Omental fat pad (tissue), 3 donors: ENCODE measurements at regions not wholly inside any gene's neighbourhood (a gene's known extent, or its start where the extent isn't known, plus 50 kb on each side); places are given as distances from the start of the nearest gene placed in this dataset.

Experiments
- ATAC-seq: fragments of 150-250 bp; one replicate; pipeline ENCODE4 v1.9.1; 2016; ENCODE audit warnings: mild to moderate bottlenecking, moderate library complexity; ENCODE audit not compliant: low FRiP score
- DNase-seq: peaks from one replicate; pipeline ENCODE4 v3.0.0-alpha.2; 2019; ENCODE audit warnings: low spot score
- TF ChIP-seq, protein P1 (sequence below), 3 donors: fragments of 450-650 bp; IDR thresholded peaks; one replicate each; pipeline ENCODE4 v1.5.1; 2016 to 2017; ENCODE audit warnings: antibody characterized with exemption in 3 of 3, mild to moderate bottlenecking in 3 of 3, moderate library complexity in 2 of 3

GRCh38 chr7:12779947-12780346 lies 92.5 kb downstream of the ARL4A start:
- TF ChIP-seq, protein P1, sequence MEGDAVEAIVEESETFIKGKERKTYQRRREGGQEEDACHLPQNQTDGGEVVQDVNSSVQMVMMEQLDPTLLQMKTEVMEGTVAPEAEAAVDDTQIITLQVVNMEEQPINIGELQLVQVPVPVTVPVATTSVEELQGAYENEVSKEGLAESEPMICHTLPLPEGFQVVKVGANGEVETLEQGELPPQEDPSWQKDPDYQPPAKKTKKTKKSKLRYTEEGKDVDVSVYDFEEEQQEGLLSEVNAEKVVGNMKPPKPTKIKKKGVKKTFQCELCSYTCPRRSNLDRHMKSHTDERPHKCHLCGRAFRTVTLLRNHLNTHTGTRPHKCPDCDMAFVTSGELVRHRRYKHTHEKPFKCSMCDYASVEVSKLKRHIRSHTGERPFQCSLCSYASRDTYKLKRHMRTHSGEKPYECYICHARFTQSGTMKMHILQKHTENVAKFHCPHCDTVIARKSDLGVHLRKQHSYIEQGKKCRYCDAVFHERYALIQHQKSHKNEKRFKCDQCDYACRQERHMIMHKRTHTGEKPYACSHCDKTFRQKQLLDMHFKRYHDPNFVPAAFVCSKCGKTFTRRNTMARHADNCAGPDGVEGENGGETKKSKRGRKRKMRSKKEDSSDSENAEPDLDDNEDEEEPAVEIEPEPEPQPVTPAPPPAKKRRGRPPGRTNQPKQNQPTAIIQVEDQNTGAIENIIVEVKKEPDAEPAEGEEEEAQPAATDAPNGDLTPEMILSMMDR (IDR thresholded peaks at IDR 0.05), result no peak
- ATAC-seq (no peak), DNase-seq (no peak)

DNA sequence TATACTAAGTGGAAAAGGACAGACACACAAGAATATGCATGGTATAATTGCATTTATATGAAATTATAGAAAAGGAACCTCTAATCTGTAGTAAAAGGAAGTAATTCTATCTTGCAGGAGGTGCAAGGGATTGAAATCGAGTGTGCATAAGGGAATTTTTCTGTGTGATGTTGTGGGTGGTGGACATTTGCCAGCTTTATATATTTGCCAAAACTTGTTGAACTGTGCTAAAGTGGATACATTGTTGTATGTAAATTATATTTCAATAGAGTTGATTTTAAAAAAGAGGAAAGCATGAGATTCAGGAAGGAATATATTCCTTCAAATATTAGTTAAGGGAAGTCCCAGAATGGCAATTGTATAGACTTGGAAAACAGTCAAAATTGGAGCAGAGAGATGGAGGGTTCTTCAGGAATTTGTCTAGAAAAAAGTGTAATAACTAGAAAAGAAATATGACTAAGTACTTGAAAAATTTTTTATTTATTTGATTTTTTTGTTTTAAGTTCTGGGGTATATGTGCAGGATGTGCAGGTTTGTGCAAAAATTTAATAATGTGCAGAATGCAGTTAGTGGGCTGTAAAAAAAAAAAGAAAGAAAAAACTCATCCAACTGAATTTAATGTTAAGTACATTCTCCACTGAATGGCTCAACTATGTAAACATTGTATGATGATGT lies 96.1 kb downstream of the ARL4A start:
- TF ChIP-seq, protein P1 (IDR thresholded peaks at IDR 0.05), result no peak
- ATAC-seq, result no peak
- DNase-seq, result no peak

GRCh38 chr7:12785473-12785872 lies 98.0 kb downstream of the ARL4A start:
- TF ChIP-seq, protein P1 (IDR thresholded peaks at IDR 0.05), result no peak
- DNase-seq (no peak), ATAC-seq (no peak)

GRCh38 chr7:12786494-12786893 lies 99.1 kb downstream of the ARL4A start:
- TF ChIP-seq, protein P1 (IDR thresholded peaks at IDR 0.05), result no peak
- ATAC-seq (no peak), DNase-seq (no peak)

DNA sequence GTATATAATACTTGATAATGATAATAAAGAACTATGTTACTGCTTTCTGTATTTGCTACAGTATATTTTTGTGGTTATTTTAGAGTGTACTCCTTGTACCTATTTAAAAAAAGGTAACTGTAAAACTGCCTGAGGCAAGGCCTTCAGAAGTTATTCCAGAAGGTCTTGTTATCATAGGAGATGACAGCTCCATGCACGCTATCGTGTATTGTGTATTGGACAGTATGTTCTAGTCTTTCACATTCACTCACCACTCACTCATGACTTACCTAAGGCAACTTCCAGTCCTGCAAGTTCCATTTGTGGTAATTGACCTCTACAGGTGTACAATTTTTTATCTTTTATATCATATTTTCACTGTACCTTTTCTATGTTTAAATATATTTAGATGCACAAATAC lies 100.7 kb downstream of the ARL4A start:
- DNase-seq (no peak), ATAC-seq (no peak)
- TF ChIP-seq, protein P1 (IDR thresholded peaks at IDR 0.05), result no peak

DNA sequence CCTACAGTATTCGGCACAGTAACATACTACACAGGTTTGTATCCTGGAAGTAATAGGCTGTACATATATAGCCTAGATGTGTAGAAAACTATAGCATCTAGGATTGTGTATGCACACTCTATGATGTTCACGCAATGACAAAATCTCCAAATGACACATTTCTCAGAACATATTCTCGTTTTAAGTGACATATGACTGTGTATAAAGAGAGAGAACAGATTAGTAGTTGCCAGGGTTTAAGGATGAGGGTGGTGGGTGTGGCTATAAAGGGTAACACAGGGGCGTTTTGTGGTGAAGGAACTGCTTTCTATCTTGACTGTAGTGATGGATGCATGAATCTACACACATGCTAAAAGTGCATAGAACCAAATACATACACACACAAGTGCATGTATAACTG lies 101.2 kb downstream of the ARL4A start:
- DNase-seq, result no peak
- TF ChIP-seq, protein P1 (IDR thresholded peaks at IDR 0.05), result no peak
- ATAC-seq, result no peak

- ATAC-seq, result no peak
- TF ChIP-seq, protein P1 (IDR thresholded peaks at IDR 0.05), result no peak
- DNase-seq, result no peak
These were observed 107.4 kb downstream of the ARL4A start for GRCh38 chr7:12794722-12795302.
